Stimulated activated CD4-positive, alpha-beta T cell treated with anti-CD3 and anti-CD28 coated beads, Interleukin-4, amount 100 ng/mL, for 48 hours (primary cell): ENCODE measurements at regions not wholly inside any gene's neighbourhood (a gene's known extent, or its start where the extent isn't known, plus 50 kb on each side); places are given as distances from the start of the nearest gene placed in this dataset.
"Not testable (repeated sequence)": the region's sequence is repeated elsewhere in the genome, so short reads cannot be mapped to it uniquely, and the experiment has no call there.

Source experiments
- DNase-seq, 2 donors: peaks; one replicate each; pipeline ENCODE4 v3.0.0-alpha.2; 2020; ENCODE audit warnings: low read depth in 2 of 2

- DNase-seq = no peak
Observed at GRCh38 chr2:21194147-21194546, 70.4 kb downstream of the TDRD15 start.

- no peak for DNase-seq
Observed at GRCh38 chr2:21194858-21195271, 71.1 kb downstream of the TDRD15 start.

GRCh38 chr2:21195326-21195725 is 71.6 kb downstream of the TDRD15 start:
- no peak for DNase-seq

GRCh38 chr2:21198637-21199036 is 74.9 kb downstream of the TDRD15 start:
- DNase-seq = no peak

- no peak for DNase-seq
Observed at GRCh38 chr2:21203976-21204375, 80.2 kb downstream of the TDRD15 start.

- not testable (repeated sequence) for DNase-seq
Observed at GRCh38 chr2:21214085-21214484, 90.3 kb downstream of the TDRD15 start.

- DNase-seq = no peak
Observed at GRCh38 chr2:21217442-21217841, 93.7 kb downstream of the TDRD15 start.

GRCh38 chr2:21220930-21221329 is 97.2 kb downstream of the TDRD15 start:
- DNase-seq = no peak

- DNase-seq = no peak
Observed at GRCh38 chr2:21223618-21224017, 99.8 kb downstream of the TDRD15 start.

GRCh38 chr2:21228041-21228895 is 104.5 kb downstream of the TDRD15 start:
- no peak for DNase-seq

- no peak for DNase-seq
Observed at GRCh38 chr2:21229302-21229701, 105.5 kb downstream of the TDRD15 start.

GRCh38 chr2:21230140-21230539 is 106.4 kb downstream of the TDRD15 start:
- DNase-seq = no peak

GRCh38 chr2:21231985-21232384 is 108.2 kb downstream of the TDRD15 start:
- DNase-seq = no peak

GRCh38 chr2:21233194-21233593 is 109.4 kb downstream of the TDRD15 start:
- DNase-seq = no peak

- DNase-seq = no peak
Observed at GRCh38 chr2:21234001-21234400, 110.2 kb downstream of the TDRD15 start.

- no peak for DNase-seq
Observed at GRCh38 chr2:21234464-21235120, 110.8 kb downstream of the TDRD15 start.

- DNase-seq = not testable (repeated sequence)
Observed at GRCh38 chr2:21239749-21240148, 116.0 kb downstream of the TDRD15 start.

GRCh38 chr2:21244161-21244560 is 120.4 kb downstream of the TDRD15 start:
- DNase-seq = no peak

GRCh38 chr2:21245565-21245964 is 121.8 kb downstream of the TDRD15 start:
- no peak for DNase-seq

GRCh38 chr2:21249367-21249766 is 125.6 kb downstream of the TDRD15 start:
- DNase-seq = no peak

GRCh38 chr2:21250673-21251072 is 126.9 kb downstream of the TDRD15 start:
- no peak for DNase-seq

- DNase-seq = no peak
Observed at GRCh38 chr2:21251216-21251980, 127.6 kb downstream of the TDRD15 start.
